ENCODE measurements at regions not wholly inside any gene's neighbourhood (a gene's known extent, or its start where the extent isn't known, plus 50 kb on each side); places are given as distances from the start of the nearest gene placed in this dataset.
"Not testable (repeated sequence)": the region's sequence is repeated elsewhere in the genome, so short reads cannot be mapped to it uniquely, and the experiment has no call there.

DNA sequence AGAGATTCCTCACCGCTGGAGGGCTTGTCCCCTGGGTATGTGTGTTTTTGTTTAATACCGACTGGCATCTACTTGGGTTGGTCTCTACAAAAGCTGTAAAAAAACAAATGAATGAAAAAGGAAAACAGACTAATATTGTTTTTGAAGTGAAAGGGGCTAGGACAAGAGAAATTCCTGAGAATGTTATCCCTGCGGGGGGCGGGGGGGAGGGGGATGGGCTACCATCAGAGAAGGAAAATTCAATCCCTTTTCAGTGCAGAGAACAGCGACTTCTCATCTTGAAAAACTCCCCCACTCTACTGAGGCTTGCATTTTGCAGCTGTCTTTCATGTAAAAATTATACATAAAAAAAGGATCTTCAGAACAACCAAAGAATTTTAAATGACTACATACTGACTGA is 144.1 kb downstream of the USP22 start:
- TF ChIP-seq, protein P1, sequence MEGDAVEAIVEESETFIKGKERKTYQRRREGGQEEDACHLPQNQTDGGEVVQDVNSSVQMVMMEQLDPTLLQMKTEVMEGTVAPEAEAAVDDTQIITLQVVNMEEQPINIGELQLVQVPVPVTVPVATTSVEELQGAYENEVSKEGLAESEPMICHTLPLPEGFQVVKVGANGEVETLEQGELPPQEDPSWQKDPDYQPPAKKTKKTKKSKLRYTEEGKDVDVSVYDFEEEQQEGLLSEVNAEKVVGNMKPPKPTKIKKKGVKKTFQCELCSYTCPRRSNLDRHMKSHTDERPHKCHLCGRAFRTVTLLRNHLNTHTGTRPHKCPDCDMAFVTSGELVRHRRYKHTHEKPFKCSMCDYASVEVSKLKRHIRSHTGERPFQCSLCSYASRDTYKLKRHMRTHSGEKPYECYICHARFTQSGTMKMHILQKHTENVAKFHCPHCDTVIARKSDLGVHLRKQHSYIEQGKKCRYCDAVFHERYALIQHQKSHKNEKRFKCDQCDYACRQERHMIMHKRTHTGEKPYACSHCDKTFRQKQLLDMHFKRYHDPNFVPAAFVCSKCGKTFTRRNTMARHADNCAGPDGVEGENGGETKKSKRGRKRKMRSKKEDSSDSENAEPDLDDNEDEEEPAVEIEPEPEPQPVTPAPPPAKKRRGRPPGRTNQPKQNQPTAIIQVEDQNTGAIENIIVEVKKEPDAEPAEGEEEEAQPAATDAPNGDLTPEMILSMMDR (conservative IDR thresholded peaks at IDR 0.05; ENCODE audit: low read length), result not testable (repeated sequence)
- not testable (repeated sequence) for TF ChIP-seq EZH2phosphoT487 (IDR thresholded peaks at IDR 0.05; ENCODE audit: borderline replicate concordance)

All from Loucy (cell line).